ENCODE measurements at regions not wholly inside any gene's neighbourhood (a gene's known extent, or its start where the extent isn't known, plus 50 kb on each side); places are given as distances from the start of the nearest gene placed in this dataset.
"Not testable (repeated sequence)": the region's sequence is repeated elsewhere in the genome, so short reads cannot be mapped to it uniquely, and the experiment has no call there.

GRCh38 chr5:1985781-1986180, 103.1 kb upstream of the IRX4 start:
- DNase-seq (ENCODE audit: low read depth in 4 of 4, low spot score in 3 of 4): no peak

GRCh38 chr5:1983919-1984695, 101.4 kb upstream of the IRX4 start:
- no peak for DNase-seq (ENCODE audit: low read depth in 4 of 4, low spot score in 3 of 4)

- no peak for DNase-seq (ENCODE audit: low read depth in 4 of 4, low spot score in 3 of 4)
Observed at GRCh38 chr5:1983401-1983800, 100.7 kb upstream of the IRX4 start.

- not testable (repeated sequence) for DNase-seq (ENCODE audit: low read depth in 4 of 4, low spot score in 3 of 4)
Observed at GRCh38 chr5:1982561-1982960, 99.8 kb upstream of the IRX4 start.

GRCh38 chr5:1975898-1976765, 93.4 kb upstream of the IRX4 start:
- DNase-seq (ENCODE audit: low read depth in 4 of 4, low spot score in 3 of 4): no peak

- DNase-seq (ENCODE audit: low read depth in 4 of 4, low spot score in 3 of 4): no peak
Observed at GRCh38 chr5:1975406-1975715, 92.6 kb upstream of the IRX4 start.

- DNase-seq (ENCODE audit: low read depth in 4 of 4, low spot score in 3 of 4): no peak
Observed at GRCh38 chr5:1974501-1975405, 92.0 kb upstream of the IRX4 start.

GRCh38 chr5:1974081-1974480, 91.4 kb upstream of the IRX4 start:
- no peak for DNase-seq (ENCODE audit: low read depth in 4 of 4, low spot score in 3 of 4)

GRCh38 chr5:1973391-1974013, 90.8 kb upstream of the IRX4 start:
- no peak for DNase-seq (ENCODE audit: low read depth in 4 of 4, low spot score in 3 of 4)

GRCh38 chr5:1971944-1972343, 89.2 kb upstream of the IRX4 start:
- no peak for DNase-seq (ENCODE audit: low read depth in 4 of 4, low spot score in 3 of 4)

- DNase-seq (ENCODE audit: low read depth in 4 of 4, low spot score in 3 of 4): no peak
Observed at GRCh38 chr5:1967736-1968135, 85.0 kb upstream of the IRX4 start.

- no peak for DNase-seq (ENCODE audit: low read depth in 4 of 4, low spot score in 3 of 4)
Observed at GRCh38 chr5:1966461-1966860, 83.7 kb upstream of the IRX4 start.

- DNase-seq (ENCODE audit: low read depth in 4 of 4, low spot score in 3 of 4): no peak
Observed at GRCh38 chr5:1965925-1966324, 83.2 kb upstream of the IRX4 start.

- DNase-seq (ENCODE audit: low read depth in 4 of 4, low spot score in 3 of 4): no peak
Observed at GRCh38 chr5:1963941-1964451, 81.3 kb upstream of the IRX4 start.

GRCh38 chr5:1963358-1963757, 80.6 kb upstream of the IRX4 start:
- DNase-seq (ENCODE audit: low read depth in 4 of 4, low spot score in 3 of 4): no peak

GRCh38 chr5:1962619-1963355, 80.1 kb upstream of the IRX4 start:
- no peak for DNase-seq (ENCODE audit: low read depth in 4 of 4, low spot score in 3 of 4)

GRCh38 chr5:1961952-1962595, 79.3 kb upstream of the IRX4 start:
- DNase-seq (ENCODE audit: low read depth in 4 of 4, low spot score in 3 of 4): no peak

- no peak for DNase-seq (ENCODE audit: low read depth in 4 of 4, low spot score in 3 of 4)
Observed at GRCh38 chr5:1961304-1961946, 78.7 kb upstream of the IRX4 start.

Data from left renal pelvis (tissue), 4 donors.